Neural cell (in vitro differentiated cells): ENCODE measurements at regions not wholly inside any gene's neighbourhood (a gene's known extent, or its start where the extent isn't known, plus 50 kb on each side); places are given as distances from the start of the nearest gene placed in this dataset.

Experiments used
- H2AFZ ChIP-seq: fragments of 200-600, 300-800 bp; sonication (generic), shearing (Covaris generic); 2 replicates; pipeline ENCODE4 v1.6.0; 2014; ENCODE audit warnings: low read depth, mild to moderate bottlenecking, antibody characterized with exemption, low read length, moderate library complexity
- H3F3A ChIP-seq: fragments of 200-600 bp; shearing (Covaris generic); 2 replicates; pipeline ENCODE4 v1.6.1; 2016; ENCODE audit warnings: mild to moderate bottlenecking, moderate library complexity, mixed read lengths, antibody characterized with exemption, low read length; ENCODE audit not compliant: insufficient read depth, poor library complexity, severe bottlenecking
- H3K27ac ChIP-seq: fragments of 200-600, 300-800 bp; sonication (generic), shearing (Covaris generic); 2 replicates; pipeline ENCODE4 v1.5.1; 2014; ENCODE audit warnings: mild to moderate bottlenecking, low read length, moderate library complexity
- H3K27me3 ChIP-seq: fragments of 300-800, 200-600 bp; sonication (generic), shearing (Covaris generic); 2 replicates; pipeline ENCODE4 v1.6.0; 2014; ENCODE audit warnings: mild to moderate bottlenecking, low read depth, low read length, moderate library complexity; ENCODE audit not compliant: insufficient read depth
- H3K36me3 ChIP-seq: fragments of 300-800, 200-600 bp; sonication (generic), shearing (Covaris generic); 2 replicates; pipeline ENCODE4 v1.5.1; 2014; ENCODE audit warnings: mild to moderate bottlenecking, antibody characterized with exemption, low read length, moderate library complexity; ENCODE audit not compliant: insufficient read depth
- H3K4me2 ChIP-seq: fragments of 300-800, 200-600 bp; sonication (generic), shearing (Covaris generic); 2 replicates; pipeline ENCODE4 v1.6.0; 2014; ENCODE audit warnings: mild to moderate bottlenecking, low read length
- H3K4me3 ChIP-seq: fragments of 300-800, 200-600 bp; sonication (generic), shearing (Covaris generic); 2 replicates; pipeline ENCODE4 v1.5.1; 2014; ENCODE audit warnings: mild to moderate bottlenecking, low read length, moderate library complexity
- H3K79me2 ChIP-seq: fragments of 200-600 bp; shearing (Covaris generic); replicated peaks from 2 replicates; pipeline ENCODE4 v1.6.0; 2014; ENCODE audit warnings: mild to moderate bottlenecking, low read length, moderate library complexity; ENCODE audit not compliant: insufficient read depth
- H3K9ac ChIP-seq: fragments of 300-800, 200-600 bp; sonication (generic), shearing (Covaris generic); 2 replicates; pipeline ENCODE4 v1.6.1; 2016; ENCODE audit warnings: mild to moderate bottlenecking, low read length, mixed read lengths
- H3K9me2 ChIP-seq: fragments of 200-600 bp; shearing (Covaris generic); 2 replicates; pipeline ENCODE4 v1.6.1; 2016; ENCODE audit warnings: mild to moderate bottlenecking, low read length, mixed read lengths; ENCODE audit not compliant: insufficient read depth
- H3K9me3 ChIP-seq: fragments of 200-600, 300-800 bp; sonication (generic), shearing (Covaris generic); 2 replicates; pipeline ENCODE4 v1.6.1; 2016; ENCODE audit warnings: mild to moderate bottlenecking, mixed run types, low read length, moderate library complexity, mixed read lengths
- H4K20me1 ChIP-seq: fragments of 200-600 bp; shearing (Covaris generic); 2 replicates; pipeline ENCODE4 v1.6.1; 2016; ENCODE audit warnings: mild to moderate bottlenecking, mixed run types; ENCODE audit not compliant: insufficient read depth
- EP300 ChIP-seq: fragments of 450-650 bp; conservative IDR thresholded peaks from 2 replicates; pipeline ENCODE4 v1.6.1; 2014; ENCODE audit warnings: antibody characterized with exemption, mild to moderate bottlenecking, moderate library complexity; ENCODE audit not compliant: poor library complexity, severe bottlenecking
- EZH2 ChIP-seq: fragments of 200-600, 300-800 bp; shearing (Covaris generic), sonication (generic); IDR thresholded peaks from 2 replicates; pipeline ENCODE4 v1.6.1; 2014; ENCODE audit warnings: antibody characterized with exemption, low read length, borderline replicate concordance, mild to moderate bottlenecking; ENCODE audit not compliant: insufficient read depth, poor library complexity, severe bottlenecking
- MXI1 ChIP-seq: fragments of 450-650 bp; conservative IDR thresholded peaks from 2 replicates; pipeline ENCODE4 v1.6.1; 2014; ENCODE audit warnings: antibody characterized with exemption, mild to moderate bottlenecking; ENCODE audit not compliant: poor library complexity, severe bottlenecking
- POLR2AphosphoS5 ChIP-seq: IDR thresholded peaks from 2 replicates; pipeline ENCODE4 v1.6.1; 2012
- RAD21 ChIP-seq: fragments of 450-650 bp; conservative IDR thresholded peaks from 2 replicates; pipeline ENCODE4 v1.6.1; 2014; ENCODE audit warnings: antibody characterized with exemption, mild to moderate bottlenecking, moderate library complexity
- SMC3 ChIP-seq: fragments of 450-650 bp; conservative IDR thresholded peaks from 2 replicates; pipeline ENCODE4 v1.6.1; 2014; ENCODE audit warnings: antibody characterized with exemption, mild to moderate bottlenecking, moderate library complexity; ENCODE audit not compliant: poor library complexity
- TAF1 ChIP-seq: IDR thresholded peaks from 2 replicates; pipeline ENCODE4 v1.6.1; 2012; ENCODE audit warnings: low read depth
- TF ChIP-seq, protein P1 (sequence below): IDR thresholded peaks from 2 replicates; pipeline ENCODE4 v1.6.1; 2012; ENCODE audit warnings: borderline replicate concordance
- TF ChIP-seq, protein P2 (sequence below): fragments of 450-650 bp; IDR thresholded peaks from 2 replicates; pipeline ENCODE4 v1.5.1; 2014; ENCODE audit warnings: antibody characterized with exemption, mild to moderate bottlenecking, moderate library complexity; ENCODE audit not compliant: poor library complexity, severe bottlenecking

- Histone ChIP-seq H3K9me2 (no peaks in the 10 kb centered on the region), H3K4me2 (peak overlapping the region; percentile 18), H3K27me3 (no peaks in the 10 kb centered on the region), H3K27ac (peak overlapping the region; percentile 55), H3F3A (no peaks in the 10 kb centered on the region), H3K9me3 (no peaks in the 10 kb centered on the region), H2AFZ (peak overlapping the region; percentile 18), H3K9ac (peak overlapping the region; percentile 32), H3K36me3 (no peaks in the 10 kb centered on the region), H3K4me3 (peak overlapping the region; percentile 55), H4K20me1 (no peaks in the 10 kb centered on the region), H3K79me2 (no peaks in the 10 kb centered on the region)
- TF ChIP-seq POLR2AphosphoS5: no peak
- TF ChIP-seq, protein P1, sequence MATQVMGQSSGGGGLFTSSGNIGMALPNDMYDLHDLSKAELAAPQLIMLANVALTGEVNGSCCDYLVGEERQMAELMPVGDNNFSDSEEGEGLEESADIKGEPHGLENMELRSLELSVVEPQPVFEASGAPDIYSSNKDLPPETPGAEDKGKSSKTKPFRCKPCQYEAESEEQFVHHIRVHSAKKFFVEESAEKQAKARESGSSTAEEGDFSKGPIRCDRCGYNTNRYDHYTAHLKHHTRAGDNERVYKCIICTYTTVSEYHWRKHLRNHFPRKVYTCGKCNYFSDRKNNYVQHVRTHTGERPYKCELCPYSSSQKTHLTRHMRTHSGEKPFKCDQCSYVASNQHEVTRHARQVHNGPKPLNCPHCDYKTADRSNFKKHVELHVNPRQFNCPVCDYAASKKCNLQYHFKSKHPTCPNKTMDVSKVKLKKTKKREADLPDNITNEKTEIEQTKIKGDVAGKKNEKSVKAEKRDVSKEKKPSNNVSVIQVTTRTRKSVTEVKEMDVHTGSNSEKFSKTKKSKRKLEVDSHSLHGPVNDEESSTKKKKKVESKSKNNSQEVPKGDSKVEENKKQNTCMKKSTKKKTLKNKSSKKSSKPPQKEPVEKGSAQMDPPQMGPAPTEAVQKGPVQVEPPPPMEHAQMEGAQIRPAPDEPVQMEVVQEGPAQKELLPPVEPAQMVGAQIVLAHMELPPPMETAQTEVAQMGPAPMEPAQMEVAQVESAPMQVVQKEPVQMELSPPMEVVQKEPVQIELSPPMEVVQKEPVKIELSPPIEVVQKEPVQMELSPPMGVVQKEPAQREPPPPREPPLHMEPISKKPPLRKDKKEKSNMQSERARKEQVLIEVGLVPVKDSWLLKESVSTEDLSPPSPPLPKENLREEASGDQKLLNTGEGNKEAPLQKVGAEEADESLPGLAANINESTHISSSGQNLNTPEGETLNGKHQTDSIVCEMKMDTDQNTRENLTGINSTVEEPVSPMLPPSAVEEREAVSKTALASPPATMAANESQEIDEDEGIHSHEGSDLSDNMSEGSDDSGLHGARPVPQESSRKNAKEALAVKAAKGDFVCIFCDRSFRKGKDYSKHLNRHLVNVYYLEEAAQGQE: peak; percentile 36
- TF ChIP-seq MXI1: no peak
- no peak for TF ChIP-seq EP300
- TF ChIP-seq, protein P2, sequence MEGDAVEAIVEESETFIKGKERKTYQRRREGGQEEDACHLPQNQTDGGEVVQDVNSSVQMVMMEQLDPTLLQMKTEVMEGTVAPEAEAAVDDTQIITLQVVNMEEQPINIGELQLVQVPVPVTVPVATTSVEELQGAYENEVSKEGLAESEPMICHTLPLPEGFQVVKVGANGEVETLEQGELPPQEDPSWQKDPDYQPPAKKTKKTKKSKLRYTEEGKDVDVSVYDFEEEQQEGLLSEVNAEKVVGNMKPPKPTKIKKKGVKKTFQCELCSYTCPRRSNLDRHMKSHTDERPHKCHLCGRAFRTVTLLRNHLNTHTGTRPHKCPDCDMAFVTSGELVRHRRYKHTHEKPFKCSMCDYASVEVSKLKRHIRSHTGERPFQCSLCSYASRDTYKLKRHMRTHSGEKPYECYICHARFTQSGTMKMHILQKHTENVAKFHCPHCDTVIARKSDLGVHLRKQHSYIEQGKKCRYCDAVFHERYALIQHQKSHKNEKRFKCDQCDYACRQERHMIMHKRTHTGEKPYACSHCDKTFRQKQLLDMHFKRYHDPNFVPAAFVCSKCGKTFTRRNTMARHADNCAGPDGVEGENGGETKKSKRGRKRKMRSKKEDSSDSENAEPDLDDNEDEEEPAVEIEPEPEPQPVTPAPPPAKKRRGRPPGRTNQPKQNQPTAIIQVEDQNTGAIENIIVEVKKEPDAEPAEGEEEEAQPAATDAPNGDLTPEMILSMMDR: no peak
- TF ChIP-seq TAF1: no peak
Measured at GRCh38 chr1:68319907-68320306, 87.6 kb upstream of the WLS start.

DNA sequence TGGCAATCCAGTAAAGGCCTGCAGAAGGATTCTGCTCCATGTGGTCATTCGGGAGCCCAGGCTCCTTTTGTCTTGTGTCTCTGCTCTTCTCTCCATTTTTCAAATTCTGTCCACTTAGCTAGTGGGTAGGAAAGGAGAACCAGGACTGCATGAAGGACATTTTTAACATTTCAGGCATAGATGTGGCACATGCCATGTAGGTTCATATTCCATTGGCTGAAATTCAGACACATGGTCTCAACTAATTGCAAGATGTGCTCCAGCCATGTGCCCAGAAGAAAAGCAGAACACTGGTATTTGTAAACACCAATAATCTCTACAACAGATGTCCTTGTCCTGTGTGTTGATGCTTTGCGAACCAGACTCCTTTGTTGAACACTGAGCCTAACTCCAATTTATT lies 85.2 kb upstream of the WLS start:
- no peak for TF ChIP-seq MXI1
- no peak for TF ChIP-seq SMC3
- TF ChIP-seq EP300: no peak
- TF ChIP-seq, protein P1: no peak
- TF ChIP-seq RAD21: no peak
- no peak for TF ChIP-seq EZH2
- TF ChIP-seq, protein P2: no peak
- no peak for TF ChIP-seq POLR2AphosphoS5
- TF ChIP-seq TAF1: no peak

More for the DNA sequence above, 85.2 kb upstream of the WLS start:
- Histone ChIP-seq H4K20me1 (no peaks in the 10 kb centered on the region), H3K79me2 (no peaks in the 10 kb centered on the region), H3K9me2 (no peaks in the 10 kb centered on the region), H3K36me3 (no peaks in the 10 kb centered on the region), H3K27me3 (no peaks in the 10 kb centered on the region), H3K9me3 (no peaks in the 10 kb centered on the region), H3K4me3 (no peak overlapping the region), H3K9ac (no peak overlapping the region), H2AFZ (no peak overlapping the region), H3K4me2 (no peak overlapping the region), H3K27ac (no peak overlapping the region), H3F3A (no peaks in the 10 kb centered on the region)
